NOMO-1 (cell line): ENCODE measurements at regions not wholly inside any gene's neighbourhood (a gene's known extent, or its start where the extent isn't known, plus 50 kb on each side); places are given as distances from the start of the nearest gene placed in this dataset.

Experiments
- DNase-seq, 2 experiments: peaks; one replicate each; lab custom pipeline; 2025; ENCODE audit not compliant: unreplicated experiment in 2 of 2; lab: John Stamatoyannopoulos, UW

GRCh38 chr18:6465281-6465680 lies 50.6 kb upstream of the L3MBTL4 start:
- DNase-seq = no peak

DNA sequence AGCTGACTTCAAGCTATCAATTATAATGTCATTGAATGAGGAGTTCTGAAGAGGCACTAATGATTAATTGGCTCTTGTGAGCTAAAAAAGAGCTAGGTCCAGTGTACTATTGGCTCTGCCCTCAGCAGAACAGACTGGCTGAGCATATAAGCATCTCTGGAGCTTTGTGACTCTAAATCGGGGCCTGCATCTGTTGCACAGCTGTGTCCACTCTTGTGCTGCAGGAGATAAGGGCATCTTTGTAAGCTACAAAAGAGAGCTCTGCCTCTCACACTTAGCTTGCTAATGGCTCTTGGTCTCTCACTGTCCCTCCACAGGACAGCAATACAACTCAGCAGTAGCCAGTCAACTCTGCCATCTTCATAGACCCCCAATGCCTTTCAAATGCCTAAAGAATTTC lies 61.5 kb upstream of the L3MBTL4 start:
- no peak for DNase-seq

GRCh38 chr18:6476880-6477279 lies 62.2 kb upstream of the L3MBTL4 start:
- DNase-seq = no peak

DNA sequence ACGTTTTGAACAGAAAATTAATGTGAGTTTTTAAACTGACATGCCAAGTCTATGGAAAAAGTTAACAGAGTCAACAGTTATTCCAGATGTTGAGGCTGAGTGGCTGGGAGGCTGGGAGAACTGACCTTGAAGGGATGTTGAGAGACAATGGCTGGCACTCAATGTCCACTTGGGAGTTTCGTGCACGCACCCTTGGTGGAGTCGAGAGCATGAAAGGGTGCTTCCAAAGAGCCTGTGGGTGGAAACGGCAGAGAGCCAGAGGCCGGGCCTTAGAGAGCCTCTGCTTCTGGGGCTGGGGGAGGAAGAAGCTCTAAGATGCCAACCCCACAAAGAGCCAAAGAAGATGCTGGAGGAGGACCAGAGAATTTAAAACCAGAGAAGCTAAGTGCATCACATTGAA lies 63.4 kb upstream of the L3MBTL4 start:
- DNase-seq = no peak

DNA sequence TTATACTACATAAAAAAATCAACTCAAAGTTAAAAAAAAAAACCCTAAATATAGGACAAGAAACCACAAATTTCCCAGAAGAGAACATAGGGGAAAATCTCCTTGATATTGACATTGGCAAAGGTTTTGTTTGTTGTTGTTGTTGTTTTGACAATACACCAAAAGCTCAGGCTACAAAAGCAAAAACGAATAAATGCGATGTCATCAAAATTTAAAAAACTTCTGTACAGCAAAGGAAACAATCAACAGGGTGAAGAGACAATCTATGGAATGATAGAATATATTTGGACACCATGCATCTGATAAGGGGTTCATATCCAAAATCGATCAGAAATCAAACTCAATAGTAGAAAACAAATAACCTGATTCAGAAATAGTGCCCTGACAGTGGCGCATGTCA lies 65.0 kb upstream of the L3MBTL4 start:
- no peak for DNase-seq

- DNase-seq = no peak
Measured at GRCh38 chr18:6482198-6482977, 67.7 kb upstream of the L3MBTL4 start.

DNA sequence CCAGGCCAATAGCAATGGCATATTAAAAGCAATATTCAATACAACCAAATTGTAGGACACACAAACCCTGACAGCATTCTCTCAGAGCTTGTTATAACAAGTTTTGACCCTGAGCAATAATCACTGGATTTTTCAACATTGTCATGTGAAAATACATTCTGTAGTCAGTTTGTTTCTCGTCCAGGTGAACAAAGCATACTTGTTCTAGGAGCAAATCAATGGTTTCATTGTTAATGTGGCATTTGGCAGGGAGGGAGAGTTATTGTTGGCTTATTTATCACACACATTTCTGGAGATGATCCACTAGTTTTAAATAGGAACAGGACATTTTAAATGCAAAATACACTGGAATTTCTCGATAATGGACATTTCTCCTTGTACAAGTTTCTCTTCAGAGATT lies 69.9 kb upstream of the L3MBTL4 start:
- no peak for DNase-seq

GRCh38 chr18:6486313-6486712 lies 71.6 kb upstream of the L3MBTL4 start:
- DNase-seq = no peak

DNA sequence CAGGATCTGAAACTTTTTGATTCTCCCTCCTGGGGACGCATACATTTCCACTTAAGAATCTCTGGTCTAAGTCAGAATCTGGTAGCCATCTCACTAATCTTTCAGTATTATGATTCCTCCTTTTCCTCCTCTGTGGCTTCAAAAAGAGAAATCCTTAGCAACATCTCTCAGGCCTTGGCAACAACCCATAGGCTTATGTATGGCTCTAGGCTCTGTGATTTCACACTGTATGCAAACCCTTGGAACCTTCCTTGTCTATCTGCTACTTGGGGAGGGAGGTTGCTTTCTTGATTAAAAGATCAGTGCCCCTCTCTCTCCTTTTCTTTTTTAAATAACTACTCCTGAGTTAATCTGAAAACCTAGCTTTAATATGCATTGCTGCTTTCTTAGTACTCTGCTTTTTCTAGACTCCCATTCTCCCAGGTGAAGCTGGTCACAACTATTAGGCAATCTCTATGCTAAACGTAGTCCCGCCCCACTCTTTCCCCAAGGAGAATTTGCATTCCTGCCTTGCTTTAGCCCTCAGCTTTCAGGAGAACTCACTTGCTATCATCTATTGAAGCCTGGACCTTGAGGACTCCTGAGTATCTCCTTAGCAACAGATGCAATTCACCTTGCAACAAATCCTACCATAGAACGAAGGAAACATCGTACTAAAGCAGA lies 72.2 kb upstream of the L3MBTL4 start:
- DNase-seq = no peak

DNA sequence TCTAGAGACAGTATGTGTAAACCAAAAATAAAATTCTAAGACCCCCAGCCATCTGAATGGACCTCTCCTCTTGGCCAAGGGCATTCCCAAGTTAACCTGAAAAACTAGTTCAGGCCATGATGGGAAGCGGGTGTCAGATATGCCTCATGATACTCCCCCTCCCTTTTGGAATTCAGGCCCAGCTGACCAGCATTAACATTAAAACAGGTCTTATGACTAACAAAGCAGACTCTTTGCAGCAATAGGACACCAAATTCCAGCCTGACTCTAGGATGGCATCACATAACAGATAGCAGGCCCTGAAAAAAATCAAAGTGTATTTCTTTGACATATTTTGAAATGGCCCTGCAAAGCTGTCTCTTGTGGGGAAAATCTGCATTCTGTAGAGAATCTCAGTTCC lies 73.3 kb upstream of the L3MBTL4 start:
- DNase-seq = no peak

DNA sequence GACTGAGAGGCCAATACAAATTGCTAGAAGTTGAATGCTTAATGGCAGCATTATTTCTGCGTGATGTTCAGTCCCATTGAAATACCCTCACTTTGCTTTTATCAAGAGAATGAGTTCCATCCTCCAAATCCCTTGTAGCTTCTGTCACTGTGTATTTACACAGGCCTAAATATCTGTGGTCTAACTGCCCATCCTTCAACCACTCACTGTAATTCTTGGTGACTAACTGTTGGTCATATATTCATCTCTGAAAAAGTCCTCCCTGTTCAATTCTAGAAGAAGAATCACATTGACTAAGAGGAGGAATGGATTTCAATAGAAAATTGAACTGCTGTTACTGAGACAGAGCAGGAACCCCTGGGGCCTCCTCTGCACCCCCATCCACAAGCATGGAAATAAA lies 74.2 kb upstream of the L3MBTL4 start:
- DNase-seq = no peak

- DNase-seq = no peak
Measured at GRCh38 chr18:6489977-6490376, 75.3 kb upstream of the L3MBTL4 start.

DNA sequence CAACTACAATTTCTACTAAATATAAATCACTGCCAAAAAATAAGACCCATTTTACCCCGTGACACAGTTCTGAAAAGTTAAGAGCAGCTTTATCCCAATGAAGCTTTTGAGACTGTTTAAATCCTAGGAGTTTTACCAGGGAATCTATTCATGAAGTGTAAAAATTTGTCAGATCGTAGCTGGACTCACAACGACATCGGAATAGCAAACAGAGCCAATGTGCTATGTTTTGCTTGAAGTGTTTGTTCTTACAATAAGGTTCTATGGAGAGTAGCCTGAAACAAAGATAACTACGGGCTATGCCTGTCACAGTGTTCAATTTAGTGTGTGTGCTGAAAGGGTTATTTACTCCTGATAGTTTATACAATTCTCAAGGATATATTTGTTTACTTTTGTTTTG lies 78.5 kb upstream of the L3MBTL4 start:
- DNase-seq = no peak

- no peak for DNase-seq
Measured at GRCh38 chr18:6495536-6495935, 80.8 kb upstream of the L3MBTL4 start.

DNA sequence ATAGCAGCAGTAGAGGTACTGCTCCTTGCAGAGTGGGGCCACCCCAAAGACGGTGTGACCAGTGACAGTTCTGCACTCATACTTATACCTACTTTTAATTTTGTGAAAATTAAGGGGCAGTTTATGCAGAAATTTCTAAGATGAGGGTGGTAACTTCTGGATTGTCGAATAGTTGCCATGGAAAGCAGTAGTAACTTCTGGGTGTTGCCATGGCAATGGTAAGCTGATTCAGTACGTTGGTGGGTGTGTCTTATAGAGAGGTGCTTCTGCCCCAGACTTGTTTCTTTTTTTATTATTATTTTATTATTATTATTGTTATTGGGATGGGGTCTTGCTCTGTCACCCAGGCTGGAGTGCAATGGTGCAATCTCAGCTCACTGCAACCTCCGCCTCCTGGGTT lies 82.8 kb upstream of the L3MBTL4 start:
- DNase-seq = no peak

DNA sequence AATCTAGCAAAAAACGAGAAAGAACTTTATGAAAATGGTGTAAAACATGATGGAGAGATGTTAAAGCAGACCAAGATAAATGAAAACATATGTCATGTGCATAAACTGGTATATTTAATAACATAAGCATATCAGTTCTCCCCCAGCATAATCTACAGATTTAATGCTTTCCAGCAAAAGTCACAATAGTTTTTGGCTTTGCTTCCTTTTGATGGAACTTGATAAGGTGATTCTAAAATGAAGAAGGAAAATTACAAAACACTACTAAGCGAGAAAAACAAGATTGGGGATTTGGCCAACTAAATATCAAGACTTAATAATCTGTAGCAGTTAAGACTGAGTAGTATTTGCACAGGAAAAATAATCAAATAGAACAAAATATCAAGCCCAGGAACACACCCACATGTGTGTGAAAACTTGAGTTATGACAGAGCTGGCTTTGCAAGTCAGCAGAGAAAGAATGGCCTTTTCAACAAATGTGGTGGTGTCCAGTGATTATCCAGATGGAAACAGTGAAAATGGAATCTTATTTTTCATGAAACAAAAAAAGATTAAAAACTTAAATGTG lies 83.7 kb upstream of the L3MBTL4 start:
- no peak for DNase-seq

GRCh38 chr18:6504605-6505497 lies 90.1 kb upstream of the L3MBTL4 start:
- DNase-seq = no peak

DNA sequence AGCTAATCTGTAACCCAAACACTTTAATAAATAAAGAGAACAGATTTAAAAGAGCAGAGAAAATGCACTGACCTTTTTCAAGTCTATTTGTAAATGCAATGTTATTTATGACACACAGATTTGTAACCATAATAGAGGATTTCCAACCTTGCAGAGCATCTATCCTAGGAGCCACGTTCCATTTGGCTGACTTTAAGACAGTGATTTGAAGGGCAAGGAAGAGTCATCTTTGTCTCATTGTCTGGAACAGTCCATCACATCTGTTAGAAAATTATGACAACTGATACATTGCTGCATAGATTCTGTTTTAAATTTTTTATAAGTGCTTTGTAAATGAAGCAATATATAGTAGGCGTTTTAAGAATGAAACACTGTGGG lies 90.8 kb upstream of the L3MBTL4 start:
- no peak for DNase-seq

- DNase-seq = no peak
Measured at GRCh38 chr18:6509417-6509816, 94.7 kb upstream of the L3MBTL4 start.

DNA sequence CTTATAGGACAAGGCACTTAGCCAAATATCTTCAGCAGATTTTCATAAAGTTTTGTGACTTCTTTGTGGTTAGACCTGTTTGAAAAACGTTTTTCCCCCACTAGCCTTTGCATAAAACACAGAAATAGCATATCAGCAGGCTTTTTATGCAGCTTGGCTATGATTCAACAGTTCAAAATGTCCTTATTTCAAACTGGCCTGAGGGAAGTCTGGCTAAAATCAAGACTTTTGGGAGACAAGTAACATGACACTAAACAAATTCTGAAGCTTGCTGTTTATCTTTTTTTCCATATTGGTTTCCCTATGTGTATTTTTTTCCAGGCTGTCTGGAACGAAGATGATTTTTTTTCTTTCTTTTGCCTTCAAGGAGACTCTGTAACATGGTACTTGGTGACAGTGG lies 95.1 kb upstream of the L3MBTL4 start:
- no peak for DNase-seq

- no peak for DNase-seq
Measured at GRCh38 chr18:6520901-6521300, 106.2 kb upstream of the L3MBTL4 start.
